HG02759 (cell line): ENCODE measurements at regions not wholly inside any gene's neighbourhood (a gene's known extent, or its start where the extent isn't known, plus 50 kb on each side); places are given as distances from the start of the nearest gene placed in this dataset.
"Not testable (repeated sequence)": the region's sequence is repeated elsewhere in the genome, so short reads cannot be mapped to it uniquely, and the experiment has no call there.

Experiments used
- ATAC-seq: cut with Tn5 transposase; IDR thresholded peaks from one replicate; pipeline ENCODE4 v1.9.1; 2021; ENCODE audit warnings: mild to moderate bottlenecking, moderate library complexity; ENCODE audit not compliant: unreplicated experiment

- ATAC-seq, result no peak
Measured at GRCh38 chr4:110837896-110838450, 215.1 kb upstream of the PITX2 start.

- ATAC-seq, result no peak
Measured at GRCh38 chr4:110840221-110840654, 217.4 kb upstream of the PITX2 start.

- no peak for ATAC-seq
Measured at GRCh38 chr4:110848787-110849186, 225.9 kb upstream of the PITX2 start.

- no peak for ATAC-seq
Measured at GRCh38 chr4:110849461-110849860, 226.6 kb upstream of the PITX2 start.

- no peak for ATAC-seq
Measured at GRCh38 chr4:110850461-110851442, 227.9 kb upstream of the PITX2 start.

- no peak for ATAC-seq
Measured at GRCh38 chr4:110851989-110852388, 229.1 kb upstream of the PITX2 start.

- no peak for ATAC-seq
Measured at GRCh38 chr4:110852793-110853192, 229.9 kb upstream of the PITX2 start.

GRCh38 chr4:110853242-110853641 is 230.4 kb upstream of the PITX2 start:
- no peak for ATAC-seq

- ATAC-seq, result no peak
Measured at GRCh38 chr4:110854021-110854678, 231.3 kb upstream of the PITX2 start.

- no peak for ATAC-seq
Measured at GRCh38 chr4:110860125-110860524, 237.2 kb upstream of the PITX2 start.

GRCh38 chr4:110860901-110861300 is 238.0 kb upstream of the PITX2 start:
- ATAC-seq, result no peak

- no peak for ATAC-seq
Measured at GRCh38 chr4:110865611-110866259, 242.9 kb upstream of the PITX2 start.

- peak; percentile 72 for ATAC-seq
Measured at GRCh38 chr4:110867251-110867960, 244.5 kb upstream of the PITX2 start.

- no peak for ATAC-seq
Measured at GRCh38 chr4:110867981-110868720, 245.3 kb upstream of the PITX2 start.

GRCh38 chr4:110869114-110869513 is 246.2 kb upstream of the PITX2 start:
- ATAC-seq, result no peak

- peak; percentile 74 for ATAC-seq
Measured at GRCh38 chr4:110869862-110870572, 247.1 kb upstream of the PITX2 start.

GRCh38 chr4:110876214-110876613 is 253.3 kb upstream of the PITX2 start:
- not testable (repeated sequence) for ATAC-seq

GRCh38 chr4:110876866-110877265 is 254.0 kb upstream of the PITX2 start:
- ATAC-seq, result no peak

GRCh38 chr4:110877778-110878370 is 255.0 kb upstream of the PITX2 start:
- ATAC-seq, result no peak
